GM12892 (cell line): ENCODE measurements at regions not wholly inside any gene's neighbourhood (a gene's known extent, or its start where the extent isn't known, plus 50 kb on each side); places are given as distances from the start of the nearest gene placed in this dataset.

Experiments
- POLR2A ChIP-seq: IDR thresholded peaks from 2 replicates; pipeline ENCODE4 v1.6.1; 2011; ENCODE audit warnings: low read depth, low read length, control low read depth
- POLR2AphosphoS5 ChIP-seq: IDR thresholded peaks from 2 replicates; pipeline ENCODE4 v1.6.1; 2011; ENCODE audit warnings: low read depth, low read length, control low read depth

GRCh38 chr15:91609966-91610365, 243.5 kb upstream of the SLCO3A1 start:
- TF ChIP-seq POLR2AphosphoS5 (no peak), POLR2A (no peak)
